Liver (tissue), 7 donors: ENCODE measurements at regions not wholly inside any gene's neighbourhood (a gene's known extent, or its start where the extent isn't known, plus 50 kb on each side); places are given as distances from the start of the nearest gene placed in this dataset.

ENCODE experiments used
- DNase-seq: peaks from one replicate; pipeline ENCODE4 v3.0.0-alpha.2; 2017; ENCODE audit warnings: low spot score
- H3K27ac ChIP-seq, 2 donors: one replicate each; pipeline ENCODE4 v1.7.0; 2013; ENCODE audit warnings: inconsistent platforms in 2 of 2, low read length in 2 of 2, control low read depth in 1 of 2, low read depth in 1 of 2, mild to moderate bottlenecking in 1 of 2
- H3K27me3 ChIP-seq, 4 donors: one replicate each; pipeline versions ENCODE4 v1.6.1 to v1.7.0; 2013; ENCODE audit warnings: low read length in 3 of 4, inconsistent platforms in 1 of 4, mild to moderate bottlenecking in 1 of 4, moderate library complexity in 1 of 4; ENCODE audit not compliant: control insufficient read depth in 4 of 4, insufficient read depth in 4 of 4
- H3K36me3 ChIP-seq, 4 donors: one replicate each; pipeline versions ENCODE4 v1.6.1 to v1.7.0; 2013; ENCODE audit warnings: low read length in 3 of 4, mild to moderate bottlenecking in 3 of 4, low read depth in 1 of 4, moderate library complexity in 1 of 4; ENCODE audit not compliant: control insufficient read depth in 4 of 4, insufficient read depth in 3 of 4
- H3K4me1 ChIP-seq, 4 donors: one replicate each; pipeline versions ENCODE4 v1.6.1 to v1.7.0; 2013; ENCODE audit warnings: low read length in 3 of 4, mild to moderate bottlenecking in 3 of 4, moderate library complexity in 1 of 4; ENCODE audit not compliant: control insufficient read depth in 4 of 4, insufficient read depth in 4 of 4
- H3K4me3 ChIP-seq, 3 donors: one replicate each; pipeline versions ENCODE4 v1.6.1 to v1.7.0; 2013; ENCODE audit warnings: low read length in 3 of 3, control low read depth in 1 of 3, low read depth in 1 of 3, mild to moderate bottlenecking in 1 of 3
- H3K9ac ChIP-seq, 2 donors: one replicate each; pipeline ENCODE4 v1.7.0; 2013; ENCODE audit warnings: low read length in 2 of 2, mild to moderate bottlenecking in 2 of 2, moderate library complexity in 2 of 2, control low read depth in 1 of 2, low read depth in 1 of 2
- H3K9me3 ChIP-seq, 4 donors: one replicate each; pipeline versions ENCODE4 v1.6.1 to v1.7.0; 2013; ENCODE audit warnings: low read length in 3 of 4; ENCODE audit not compliant: control insufficient read depth in 4 of 4
- EGR1 ChIP-seq, 2 donors: IDR thresholded peaks; 2 replicates each; pipeline ENCODE4 v1.6.1; 2016 to 2018; ENCODE audit warnings: antibody characterized with exemption in 2 of 2, low read depth in 2 of 2
- FOXA1 ChIP-seq: IDR thresholded peaks from 2 replicates; pipeline ENCODE4 v1.6.1; 2016; ENCODE audit warnings: antibody characterized with exemption
- FOXA2 ChIP-seq: IDR thresholded peaks from 2 replicates; pipeline ENCODE4 v1.6.1; 2016; ENCODE audit warnings: antibody characterized with exemption
- GABPA ChIP-seq, 2 donors: IDR thresholded peaks in 1 of 2; conservative IDR thresholded peaks in 1 of 2; 2 replicates each; pipeline ENCODE4 v1.6.1; 2016; ENCODE audit warnings: antibody characterized with exemption in 2 of 2, mild to moderate bottlenecking in 1 of 2, moderate library complexity in 1 of 2
- HNF4A ChIP-seq, 2 donors: conservative IDR thresholded peaks; 2 replicates each; pipeline ENCODE4 v1.6.1; 2016; ENCODE audit warnings: antibody characterized with exemption in 2 of 2, mild to moderate bottlenecking in 2 of 2
- HNF4G ChIP-seq: IDR thresholded peaks from 2 replicates; pipeline ENCODE4 v1.6.1; 2016; ENCODE audit warnings: antibody characterized with exemption
- JUND ChIP-seq, 2 donors: IDR thresholded peaks; 2 replicates each; pipeline ENCODE4 v1.6.1; 2016; ENCODE audit warnings: antibody characterized with exemption in 2 of 2
- NR2F2 ChIP-seq: IDR thresholded peaks from 2 replicates; pipeline ENCODE4 v1.6.1; 2016; ENCODE audit warnings: antibody characterized with exemption
- RAD21 ChIP-seq, 2 donors: IDR thresholded peaks; 2 replicates each; pipeline ENCODE4 v1.6.1; 2016; ENCODE audit warnings: antibody characterized with exemption in 2 of 2, mild to moderate bottlenecking in 2 of 2
- RXRA ChIP-seq, 2 donors: IDR thresholded peaks; 2 replicates each; pipeline ENCODE4 v1.6.1; 2017 to 2018; ENCODE audit warnings: antibody characterized with exemption in 2 of 2, mild to moderate bottlenecking in 1 of 2
- SP1 ChIP-seq: IDR thresholded peaks from 2 replicates; pipeline ENCODE4 v1.6.1; 2018; ENCODE audit warnings: antibody characterized with exemption, mild to moderate bottlenecking
- TAF1 ChIP-seq: conservative IDR thresholded peaks from 2 replicates; pipeline ENCODE4 v1.6.1; 2016; ENCODE audit warnings: antibody characterized with exemption, mild to moderate bottlenecking
- YY1 ChIP-seq: IDR thresholded peaks from 2 replicates; pipeline ENCODE4 v1.6.1; 2016; ENCODE audit warnings: antibody characterized with exemption, mild to moderate bottlenecking
- TF ChIP-seq, protein P1 (sequence below): IDR thresholded peaks from 2 replicates; pipeline ENCODE4 v1.6.1; 2016; ENCODE audit warnings: antibody characterized with exemption
- TF ChIP-seq, protein P2 (sequence below): IDR thresholded peaks from 2 replicates; pipeline ENCODE4 v1.6.1; 2016; ENCODE audit warnings: antibody characterized with exemption
- TF ChIP-seq, protein P3 (sequence below): IDR thresholded peaks from 2 replicates; pipeline ENCODE4 v1.6.1; 2016; ENCODE audit warnings: antibody characterized with exemption
- TF ChIP-seq, protein P4 (sequence below): fragments of 150-350 bp; IDR thresholded peaks from 2 replicates; pipeline ENCODE4 v1.5.1; 2017; ENCODE audit warnings: improper control_type of control experiment, low read depth, low read length; ENCODE audit not compliant: missing input control
- TF ChIP-seq, protein P5 (sequence below): IDR thresholded peaks from 2 replicates; pipeline ENCODE4 v1.6.1; 2016; ENCODE audit warnings: antibody characterized with exemption, mild to moderate bottlenecking
- donor health status: healthy.
- donor health status: healthy.
- donor health status: healthy.
- donor health status: healthy.

DNA sequence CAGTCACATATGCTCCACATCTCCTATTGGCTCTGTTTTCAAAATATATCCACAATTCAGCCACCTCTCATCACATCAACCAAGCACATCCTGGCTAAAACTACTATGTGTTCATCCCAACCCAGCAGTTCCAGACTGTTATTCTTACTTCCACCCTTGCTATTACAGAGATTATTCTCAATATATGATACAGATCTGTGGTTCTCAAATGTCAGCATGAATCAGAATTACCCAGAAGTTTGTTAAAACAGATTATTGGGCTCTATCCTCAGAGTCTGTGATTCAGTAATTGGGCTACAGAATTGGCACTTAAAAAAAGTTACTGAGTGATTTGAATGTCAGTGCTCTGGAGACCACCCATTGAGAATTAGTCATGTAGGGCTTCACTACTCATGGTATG lies 78.8 kb upstream of the IZUMO3 start:
- no peak overlapping the region for H3K4me3 ChIP-seq
- H3K9me3 ChIP-seq, result no peaks in the 10 kb centered on the region
- no peaks in the 10 kb centered on the region for H3K36me3 ChIP-seq
- H3K9ac ChIP-seq, result no peak overlapping the region
- no peak for DNase-seq
- TF ChIP-seq NR2F2 (no peak), TAF1 (no peak), FOXA2 (no peak), SP1 (no peak), YY1 (no peak), GABPA (IDR thresholded peaks at IDR 0.05 in 1 of 2, conservative IDR thresholded peaks at IDR 0.05 in 1 of 2) (no peak), RAD21 (IDR thresholded peaks at IDR 0.05) (no peak), RXRA (IDR thresholded peaks at IDR 0.05) (no peak)
- TF ChIP-seq, protein P1, sequence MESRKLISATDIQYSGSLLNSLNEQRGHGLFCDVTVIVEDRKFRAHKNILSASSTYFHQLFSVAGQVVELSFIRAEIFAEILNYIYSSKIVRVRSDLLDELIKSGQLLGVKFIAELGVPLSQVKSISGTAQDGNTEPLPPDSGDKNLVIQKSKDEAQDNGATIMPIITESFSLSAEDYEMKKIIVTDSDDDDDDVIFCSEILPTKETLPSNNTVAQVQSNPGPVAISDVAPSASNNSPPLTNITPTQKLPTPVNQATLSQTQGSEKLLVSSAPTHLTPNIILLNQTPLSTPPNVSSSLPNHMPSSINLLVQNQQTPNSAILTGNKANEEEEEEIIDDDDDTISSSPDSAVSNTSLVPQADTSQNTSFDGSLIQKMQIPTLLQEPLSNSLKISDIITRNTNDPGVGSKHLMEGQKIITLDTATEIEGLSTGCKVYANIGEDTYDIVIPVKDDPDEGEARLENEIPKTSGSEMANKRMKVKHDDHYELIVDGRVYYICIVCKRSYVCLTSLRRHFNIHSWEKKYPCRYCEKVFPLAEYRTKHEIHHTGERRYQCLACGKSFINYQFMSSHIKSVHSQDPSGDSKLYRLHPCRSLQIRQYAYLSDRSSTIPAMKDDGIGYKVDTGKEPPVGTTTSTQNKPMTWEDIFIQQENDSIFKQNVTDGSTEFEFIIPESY, result no peak
- TF ChIP-seq, protein P2, sequence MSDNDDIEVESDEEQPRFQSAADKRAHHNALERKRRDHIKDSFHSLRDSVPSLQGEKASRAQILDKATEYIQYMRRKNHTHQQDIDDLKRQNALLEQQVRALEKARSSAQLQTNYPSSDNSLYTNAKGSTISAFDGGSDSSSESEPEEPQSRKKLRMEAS, result no peak
- no peak overlapping the region for H3K27ac ChIP-seq
- no peaks in the 10 kb centered on the region for H3K4me1 ChIP-seq
- H3K27me3 ChIP-seq, result no peaks in the 10 kb centered on the region

DNA sequence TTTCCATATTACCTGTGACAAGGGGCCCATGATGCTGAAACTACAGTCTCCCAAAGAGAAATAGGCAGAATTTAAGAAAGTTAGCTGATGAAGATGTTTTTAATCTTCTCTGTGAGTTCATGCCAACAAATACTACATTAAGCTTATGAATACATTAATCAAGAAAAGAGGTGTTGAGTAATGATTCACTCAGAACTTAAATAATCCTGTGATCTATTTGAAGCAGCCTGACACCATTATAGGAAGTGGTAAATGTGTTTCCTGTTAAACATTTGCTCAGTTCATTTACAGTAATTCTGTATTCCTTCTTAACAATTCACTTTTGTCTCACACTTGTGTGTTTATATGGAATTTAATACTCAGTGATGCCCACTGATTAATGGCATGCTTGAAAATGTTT lies 75.0 kb upstream of the IZUMO3 start:
- no peak overlapping the region for H3K27ac ChIP-seq
- H3K4me3 ChIP-seq, result no peak overlapping the region
- H3K9ac ChIP-seq, result no peak overlapping the region
- DNase-seq, result no peak
- no peaks in the 10 kb centered on the region for H3K9me3 ChIP-seq
- H3K4me1 ChIP-seq, result no peaks in the 10 kb centered on the region
- H3K27me3 ChIP-seq, result no peaks in the 10 kb centered on the region
- no peaks in the 10 kb centered on the region for H3K36me3 ChIP-seq
- TF ChIP-seq, protein P3, sequence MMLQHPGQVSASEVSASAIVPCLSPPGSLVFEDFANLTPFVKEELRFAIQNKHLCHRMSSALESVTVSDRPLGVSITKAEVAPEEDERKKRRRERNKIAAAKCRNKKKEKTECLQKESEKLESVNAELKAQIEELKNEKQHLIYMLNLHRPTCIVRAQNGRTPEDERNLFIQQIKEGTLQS, result no peak
- no peak for TF ChIP-seq RAD21 (IDR thresholded peaks at IDR 0.05)
- TF ChIP-seq YY1, result no peak
- TF ChIP-seq GABPA (IDR thresholded peaks at IDR 0.05 in 1 of 2, conservative IDR thresholded peaks at IDR 0.05 in 1 of 2), result no peak
- no peak for TF ChIP-seq HNF4G
- no peak for TF ChIP-seq RXRA (IDR thresholded peaks at IDR 0.05)
- no peak for TF ChIP-seq EGR1 (IDR thresholded peaks at IDR 0.05; ENCODE audit: low read depth in 2 of 2)
- TF ChIP-seq, protein P4, sequence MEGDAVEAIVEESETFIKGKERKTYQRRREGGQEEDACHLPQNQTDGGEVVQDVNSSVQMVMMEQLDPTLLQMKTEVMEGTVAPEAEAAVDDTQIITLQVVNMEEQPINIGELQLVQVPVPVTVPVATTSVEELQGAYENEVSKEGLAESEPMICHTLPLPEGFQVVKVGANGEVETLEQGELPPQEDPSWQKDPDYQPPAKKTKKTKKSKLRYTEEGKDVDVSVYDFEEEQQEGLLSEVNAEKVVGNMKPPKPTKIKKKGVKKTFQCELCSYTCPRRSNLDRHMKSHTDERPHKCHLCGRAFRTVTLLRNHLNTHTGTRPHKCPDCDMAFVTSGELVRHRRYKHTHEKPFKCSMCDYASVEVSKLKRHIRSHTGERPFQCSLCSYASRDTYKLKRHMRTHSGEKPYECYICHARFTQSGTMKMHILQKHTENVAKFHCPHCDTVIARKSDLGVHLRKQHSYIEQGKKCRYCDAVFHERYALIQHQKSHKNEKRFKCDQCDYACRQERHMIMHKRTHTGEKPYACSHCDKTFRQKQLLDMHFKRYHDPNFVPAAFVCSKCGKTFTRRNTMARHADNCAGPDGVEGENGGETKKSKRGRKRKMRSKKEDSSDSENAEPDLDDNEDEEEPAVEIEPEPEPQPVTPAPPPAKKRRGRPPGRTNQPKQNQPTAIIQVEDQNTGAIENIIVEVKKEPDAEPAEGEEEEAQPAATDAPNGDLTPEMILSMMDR, result no peak
- no peak for TF ChIP-seq FOXA1
- TF ChIP-seq FOXA2, result no peak
- TF ChIP-seq JUND (IDR thresholded peaks at IDR 0.05), result no peak
- TF ChIP-seq, protein P5, sequence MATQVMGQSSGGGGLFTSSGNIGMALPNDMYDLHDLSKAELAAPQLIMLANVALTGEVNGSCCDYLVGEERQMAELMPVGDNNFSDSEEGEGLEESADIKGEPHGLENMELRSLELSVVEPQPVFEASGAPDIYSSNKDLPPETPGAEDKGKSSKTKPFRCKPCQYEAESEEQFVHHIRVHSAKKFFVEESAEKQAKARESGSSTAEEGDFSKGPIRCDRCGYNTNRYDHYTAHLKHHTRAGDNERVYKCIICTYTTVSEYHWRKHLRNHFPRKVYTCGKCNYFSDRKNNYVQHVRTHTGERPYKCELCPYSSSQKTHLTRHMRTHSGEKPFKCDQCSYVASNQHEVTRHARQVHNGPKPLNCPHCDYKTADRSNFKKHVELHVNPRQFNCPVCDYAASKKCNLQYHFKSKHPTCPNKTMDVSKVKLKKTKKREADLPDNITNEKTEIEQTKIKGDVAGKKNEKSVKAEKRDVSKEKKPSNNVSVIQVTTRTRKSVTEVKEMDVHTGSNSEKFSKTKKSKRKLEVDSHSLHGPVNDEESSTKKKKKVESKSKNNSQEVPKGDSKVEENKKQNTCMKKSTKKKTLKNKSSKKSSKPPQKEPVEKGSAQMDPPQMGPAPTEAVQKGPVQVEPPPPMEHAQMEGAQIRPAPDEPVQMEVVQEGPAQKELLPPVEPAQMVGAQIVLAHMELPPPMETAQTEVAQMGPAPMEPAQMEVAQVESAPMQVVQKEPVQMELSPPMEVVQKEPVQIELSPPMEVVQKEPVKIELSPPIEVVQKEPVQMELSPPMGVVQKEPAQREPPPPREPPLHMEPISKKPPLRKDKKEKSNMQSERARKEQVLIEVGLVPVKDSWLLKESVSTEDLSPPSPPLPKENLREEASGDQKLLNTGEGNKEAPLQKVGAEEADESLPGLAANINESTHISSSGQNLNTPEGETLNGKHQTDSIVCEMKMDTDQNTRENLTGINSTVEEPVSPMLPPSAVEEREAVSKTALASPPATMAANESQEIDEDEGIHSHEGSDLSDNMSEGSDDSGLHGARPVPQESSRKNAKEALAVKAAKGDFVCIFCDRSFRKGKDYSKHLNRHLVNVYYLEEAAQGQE, result no peak
- no peak for TF ChIP-seq HNF4A (conservative IDR thresholded peaks at IDR 0.05)
- TF ChIP-seq, protein P2, result no peak
- TF ChIP-seq, protein P1, result no peak
- no peak for TF ChIP-seq SP1
